SKM-1 (cell line): ENCODE measurements at regions not wholly inside any gene's neighbourhood (a gene's known extent, or its start where the extent isn't known, plus 50 kb on each side); places are given as distances from the start of the nearest gene placed in this dataset.
A peak's percentile ranks its signal among the peaks of the same experiment; 100 is the strongest.

Experiments
- DNase-seq: peaks from one replicate; lab custom pipeline; 2025; ENCODE audit not compliant: unreplicated experiment; lab: John Stamatoyannopoulos, UW

DNA sequence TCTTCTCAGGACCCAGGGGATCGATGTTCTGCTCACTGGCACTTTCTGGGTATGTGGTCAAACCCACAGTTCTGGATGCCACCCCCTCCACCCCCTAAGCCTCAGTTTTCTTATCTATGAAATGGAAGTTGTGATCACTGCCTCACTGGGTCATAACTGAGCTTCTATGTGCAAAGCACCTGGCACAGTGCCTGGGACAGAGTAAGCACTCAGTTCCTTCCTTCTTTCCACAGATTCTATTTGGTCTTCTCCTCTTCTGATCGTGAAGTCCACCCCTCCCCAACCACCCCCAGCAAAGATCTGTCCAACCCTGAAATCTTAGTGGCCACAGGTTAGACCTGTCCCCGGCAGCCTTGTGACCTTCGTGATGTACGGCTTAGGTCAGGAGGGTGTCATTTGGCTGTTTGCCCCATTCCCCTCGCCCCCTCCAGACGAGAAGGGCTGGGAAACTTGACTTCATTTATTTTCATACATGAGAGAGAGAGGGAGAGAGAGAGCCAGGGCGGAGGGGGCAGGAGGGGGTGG, 181.4 kb downstream of the FGF18 start:
- DNase-seq, result peak; percentile 58

DNA sequence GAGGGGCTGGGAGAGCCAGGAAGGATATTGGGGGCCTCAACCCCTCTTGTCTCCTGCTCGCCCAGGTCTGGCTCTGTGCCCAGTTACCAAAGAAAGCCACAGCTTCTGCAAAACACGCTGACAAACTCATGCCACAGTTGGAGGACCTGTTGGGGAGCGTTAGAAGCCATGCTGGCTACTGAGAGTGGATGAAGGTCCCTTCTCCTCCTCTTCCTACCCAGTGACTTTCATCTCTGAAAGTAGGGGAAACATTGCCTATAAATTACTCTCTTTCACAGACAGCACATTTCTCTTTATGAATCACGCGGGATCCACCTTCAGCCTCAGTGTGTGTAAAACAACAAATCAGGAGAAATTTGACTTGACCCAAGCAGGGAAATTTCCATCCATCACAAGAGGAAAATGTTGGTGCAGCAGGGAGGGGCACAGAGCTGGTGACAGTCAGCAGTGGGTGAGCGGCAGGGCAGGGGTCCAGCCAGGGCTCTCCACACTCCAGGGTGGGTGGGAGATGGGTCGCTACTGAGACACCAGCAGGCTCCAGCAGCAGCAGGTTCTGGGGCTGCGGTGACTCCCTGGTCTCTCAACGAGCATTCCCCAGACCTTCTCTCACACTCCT, 181.9 kb downstream of the FGF18 start:
- peak; percentile 76 for DNase-seq

- DNase-seq, result no peak
Observed at GRCh38 chr5:171603591-171603990, 182.0 kb upstream of the SMIM23 start.

GRCh38 chr5:171604195-171604594, 181.4 kb upstream of the SMIM23 start:
- DNase-seq, result no peak

DNA sequence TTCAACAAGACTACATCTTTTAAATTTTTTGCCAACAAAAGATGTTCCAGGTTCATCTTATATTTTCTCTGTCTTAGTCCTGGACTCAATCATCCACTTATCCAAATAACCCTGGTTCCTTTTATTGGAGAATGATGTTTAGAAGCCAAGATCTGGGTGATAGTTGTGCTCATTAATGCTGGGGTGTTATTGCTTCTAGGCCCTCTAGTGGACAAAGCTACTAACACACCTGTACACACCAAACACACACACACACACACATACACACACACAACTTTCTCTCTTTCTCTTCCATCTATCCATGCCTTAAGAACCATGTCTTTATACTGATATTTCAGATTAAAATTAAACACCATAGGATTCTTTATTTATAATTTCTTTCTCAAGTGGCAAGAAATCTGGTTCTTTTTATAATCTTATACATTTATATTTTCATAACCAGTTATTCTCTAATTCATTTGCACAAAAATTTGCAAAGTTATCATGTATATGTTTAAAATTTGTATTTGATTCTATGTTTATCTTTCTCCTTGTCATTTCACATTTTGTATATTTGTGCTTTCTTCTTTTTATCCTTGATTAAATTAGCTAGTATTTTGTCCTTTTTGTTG, 179.1 kb upstream of the SMIM23 start:
- DNase-seq, result no peak

DNA sequence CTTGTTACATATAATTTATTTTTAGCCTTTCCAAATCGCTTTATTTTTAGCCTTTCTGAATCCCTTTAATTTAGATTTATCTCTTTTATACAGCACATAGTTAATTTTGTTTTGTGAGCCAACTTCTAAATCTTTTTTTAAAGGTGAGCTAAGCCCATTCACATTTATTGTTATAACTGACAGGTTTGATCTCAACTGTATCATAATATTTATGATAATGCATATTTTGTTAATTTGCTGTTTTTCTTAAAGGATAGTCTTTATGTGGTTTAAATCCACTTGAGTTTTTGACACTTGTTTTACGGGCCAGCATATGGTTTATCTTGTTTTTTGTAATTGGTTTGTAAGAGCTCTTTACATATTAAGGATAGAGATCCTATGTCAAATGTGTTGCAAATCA, 177.8 kb upstream of the SMIM23 start:
- DNase-seq, result no peak

DNA sequence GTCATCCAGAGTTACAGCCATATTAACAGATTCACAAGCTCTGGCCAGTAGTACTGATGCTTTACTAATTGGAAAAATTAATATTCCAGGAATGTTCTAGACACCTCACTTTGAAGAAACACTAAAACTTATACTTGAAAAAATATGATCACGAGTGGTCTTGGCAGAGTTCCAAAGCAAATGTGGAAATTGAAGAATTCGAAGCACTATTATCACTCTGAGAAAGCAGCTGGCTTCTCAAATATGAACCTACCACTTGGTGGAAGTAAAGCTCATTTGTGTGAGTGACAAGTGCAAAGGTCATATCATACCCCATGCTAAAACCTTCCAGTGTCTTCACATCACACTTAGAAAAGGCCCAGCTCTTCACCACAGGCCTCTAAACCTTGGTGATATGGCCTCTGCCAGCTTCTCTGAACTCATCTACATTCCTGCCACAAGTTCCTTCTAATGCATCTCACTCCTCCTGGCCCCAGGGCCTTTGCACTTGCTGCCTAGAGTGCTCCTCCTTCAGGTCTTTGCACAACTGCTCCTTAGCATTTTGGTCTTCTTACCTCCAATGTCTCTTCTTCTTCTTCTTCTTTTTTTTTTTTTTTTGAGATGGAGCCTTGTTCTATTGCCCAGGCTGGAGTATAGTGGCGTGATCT, 175.7 kb upstream of the SMIM23 start:
- no peak for DNase-seq

DNA sequence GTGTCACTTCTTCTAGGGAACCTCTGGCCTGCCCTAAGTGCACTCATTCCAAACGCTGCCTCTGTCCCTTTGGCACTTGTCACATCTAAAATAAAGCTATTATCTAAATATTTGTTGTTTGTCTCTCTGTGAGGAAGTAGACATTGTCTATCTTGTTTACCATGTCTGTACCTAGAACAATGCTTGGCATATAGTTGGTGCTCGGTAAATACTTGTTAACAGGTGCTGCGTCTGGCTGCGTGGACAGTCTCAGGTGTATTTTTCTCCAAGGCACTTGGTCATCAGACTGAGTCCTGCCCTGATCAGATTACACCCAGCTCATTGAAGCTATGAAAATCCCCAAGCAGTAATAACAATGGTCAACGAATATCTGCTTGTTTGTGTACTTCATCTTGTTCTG, 174.9 kb upstream of the SMIM23 start:
- no peak for DNase-seq

DNA sequence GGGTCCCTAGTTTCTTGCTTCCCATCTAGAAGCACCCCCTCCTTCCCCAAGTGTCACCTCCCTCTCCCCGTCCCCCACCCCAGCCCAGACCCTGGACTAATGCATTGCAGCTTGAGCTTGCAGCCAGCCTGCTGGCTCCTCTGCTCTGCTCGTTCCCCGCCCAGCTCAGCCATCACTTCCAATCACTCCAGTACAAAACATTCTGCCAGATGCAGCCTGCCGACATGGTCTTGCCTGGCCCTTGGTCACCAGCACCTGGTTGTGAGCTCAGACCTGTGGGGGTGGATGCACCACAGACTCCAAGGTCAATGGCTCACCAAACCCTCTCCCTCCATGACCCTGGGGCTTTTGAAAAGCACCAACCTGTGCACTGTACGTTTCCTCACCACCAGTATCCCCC, 172.9 kb upstream of the SMIM23 start:
- no peak for DNase-seq

GRCh38 chr5:171614511-171614910, 171.1 kb upstream of the SMIM23 start:
- DNase-seq, result no peak

- no peak for DNase-seq
Observed at GRCh38 chr5:171614971-171615653, 170.5 kb upstream of the SMIM23 start.

DNA sequence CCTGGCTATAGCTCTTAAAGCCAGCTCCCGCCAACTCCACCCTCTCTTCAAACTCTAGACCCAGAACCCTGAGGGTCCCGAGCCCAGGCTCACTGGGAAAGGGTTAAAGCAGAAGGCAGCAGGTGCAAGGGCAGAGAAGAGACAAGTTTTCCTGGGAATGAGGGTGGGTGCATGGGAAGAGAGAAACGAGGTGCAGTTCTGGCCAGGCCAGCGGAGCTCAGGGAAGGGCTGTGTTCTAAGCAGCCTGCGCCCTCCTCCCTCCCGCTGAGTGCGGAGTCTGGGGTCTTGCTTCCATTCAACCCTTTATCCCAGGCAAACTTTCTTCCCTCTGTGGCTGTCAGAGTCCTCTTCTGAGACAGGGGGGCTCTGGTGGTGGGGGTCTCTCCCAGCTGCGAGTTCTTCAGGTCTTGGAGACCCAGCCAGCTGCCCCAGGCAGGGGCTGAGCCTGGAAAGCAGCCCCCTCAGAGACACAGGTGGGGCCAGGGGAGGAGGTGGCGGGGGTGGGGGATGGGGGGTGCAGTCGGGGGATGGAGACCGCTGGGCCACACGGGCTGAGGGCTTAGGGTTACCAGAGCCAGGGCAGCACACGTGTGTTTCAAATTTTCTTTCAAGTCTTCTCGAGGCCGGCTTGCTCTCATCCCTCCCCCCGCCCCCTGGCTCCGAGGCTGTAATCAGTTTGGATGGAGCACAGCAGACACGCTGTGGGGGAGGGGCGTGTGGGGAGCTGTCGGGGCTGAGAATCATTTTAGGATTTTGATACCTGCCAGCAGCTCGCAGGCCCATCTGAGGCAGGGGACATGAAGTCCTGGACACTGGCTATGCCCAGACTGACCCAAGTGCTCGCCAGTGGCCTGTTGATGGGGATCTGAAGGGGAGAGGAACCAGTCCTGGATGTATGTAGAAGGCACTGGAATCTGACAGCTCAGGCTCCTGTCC, 169.6 kb upstream of the SMIM23 start:
- no peak for DNase-seq

- no peak for DNase-seq
Observed at GRCh38 chr5:171617266-171617665, 168.4 kb upstream of the SMIM23 start.

DNA sequence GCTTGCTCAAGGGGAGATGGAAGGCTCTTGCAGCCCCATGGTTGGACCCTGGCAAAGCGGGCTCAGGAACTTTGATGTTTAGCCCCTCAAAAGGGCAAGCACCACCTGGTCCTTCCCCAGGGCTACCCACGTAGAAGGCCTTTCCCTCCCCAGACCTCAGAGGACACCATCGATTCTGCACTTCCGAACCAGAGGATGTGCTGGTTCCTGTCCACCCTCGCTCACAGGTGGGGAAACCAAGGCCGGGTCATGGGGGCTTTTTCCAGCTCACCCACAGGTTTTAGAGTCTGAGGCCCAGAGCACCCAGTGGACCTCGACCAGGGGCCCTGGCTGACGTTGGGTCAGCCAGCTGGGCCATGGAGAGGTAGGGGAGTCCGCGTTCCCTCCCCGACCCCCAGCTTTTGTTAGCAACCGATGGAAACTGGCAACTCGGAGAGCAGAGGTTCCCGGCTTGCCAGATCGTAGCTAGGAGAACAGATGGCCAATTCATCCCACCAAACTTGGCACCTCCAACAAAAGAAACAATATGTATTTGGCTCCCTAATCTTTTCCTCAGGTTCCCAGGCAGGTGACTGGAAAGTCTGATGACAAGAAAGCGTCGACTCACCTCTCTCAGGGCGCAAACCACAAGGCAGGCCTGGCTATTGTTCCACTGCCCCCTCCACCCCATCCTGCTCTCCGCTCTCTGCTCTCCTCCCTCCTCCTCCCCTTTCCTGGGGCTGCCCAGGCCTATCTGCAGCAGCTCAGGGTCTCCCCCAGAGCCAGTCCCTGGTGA, 167.6 kb upstream of the SMIM23 start:
- no peak for DNase-seq

GRCh38 chr5:171619196-171619595, 166.4 kb upstream of the SMIM23 start:
- DNase-seq, result no peak

GRCh38 chr5:171619744-171620143, 165.9 kb upstream of the SMIM23 start:
- no peak for DNase-seq

GRCh38 chr5:171622010-171622409, 163.6 kb upstream of the SMIM23 start:
- no peak for DNase-seq

GRCh38 chr5:171623107-171623506, 162.5 kb upstream of the SMIM23 start:
- DNase-seq, result no peak

DNA sequence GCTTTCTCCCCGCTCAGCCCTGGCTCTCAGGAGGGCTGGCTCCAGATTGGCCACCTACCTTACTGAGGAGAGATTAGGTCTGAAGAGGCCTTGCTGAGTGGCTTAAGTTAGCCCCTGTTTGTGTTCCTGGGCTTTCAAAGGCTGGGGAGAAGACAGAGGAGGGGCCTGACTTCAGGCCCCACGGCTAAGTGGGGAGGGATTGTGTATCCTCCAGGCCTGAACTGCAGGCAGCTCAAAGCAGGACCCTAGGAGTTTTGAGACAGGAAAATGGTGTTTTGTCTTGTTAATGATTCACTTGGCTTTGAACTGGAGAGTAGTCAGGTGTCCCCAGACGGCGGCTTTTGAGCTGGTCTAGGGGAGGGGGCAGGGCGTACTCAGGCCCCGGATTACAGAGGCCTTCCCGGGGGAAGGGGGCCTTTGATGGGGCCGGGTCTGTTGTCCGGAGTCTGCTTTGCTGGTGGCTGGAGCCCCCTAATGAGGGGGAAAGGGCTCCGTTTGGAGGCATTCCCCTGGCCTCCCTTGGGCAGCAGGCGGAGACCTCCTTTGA, 162.0 kb upstream of the SMIM23 start:
- DNase-seq, result no peak

DNA sequence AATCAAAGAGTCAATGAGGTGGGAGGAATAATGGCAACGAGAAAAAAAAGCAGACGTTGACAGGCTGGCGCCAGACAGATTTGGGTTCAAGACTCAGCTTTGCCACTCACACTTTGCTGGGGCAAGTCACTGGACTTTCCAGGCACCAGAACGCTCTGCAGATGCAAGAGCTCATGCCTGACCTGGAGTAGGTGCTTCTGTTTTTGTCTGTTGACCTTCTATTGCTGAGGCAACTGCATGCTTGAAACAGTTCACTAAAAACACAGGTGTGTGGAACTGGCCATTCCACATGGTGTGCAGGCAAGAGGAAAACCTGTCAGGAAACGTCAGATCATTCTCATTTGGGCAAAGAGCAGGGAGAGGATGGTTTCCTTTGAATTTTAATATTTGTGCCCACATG, 161.2 kb upstream of the SMIM23 start:
- no peak for DNase-seq
